GM12873 (cell line): ENCODE measurements at regions not wholly inside any gene's neighbourhood (a gene's known extent, or its start where the extent isn't known, plus 50 kb on each side); places are given as distances from the start of the nearest gene placed in this dataset.
A peak's percentile ranks its signal among the peaks of the same experiment; 100 is the strongest.

ENCODE experiments used
- TF ChIP-seq, protein P1 (sequence below): IDR thresholded peaks from 2 replicates; pipeline ENCODE4 v1.5.1; 2012; ENCODE audit warnings: low read depth, mild to moderate bottlenecking, moderate library complexity, low read length, control low read depth; ENCODE audit not compliant: insufficient read depth; ENCODE audit errors: missing control alignments

DNA sequence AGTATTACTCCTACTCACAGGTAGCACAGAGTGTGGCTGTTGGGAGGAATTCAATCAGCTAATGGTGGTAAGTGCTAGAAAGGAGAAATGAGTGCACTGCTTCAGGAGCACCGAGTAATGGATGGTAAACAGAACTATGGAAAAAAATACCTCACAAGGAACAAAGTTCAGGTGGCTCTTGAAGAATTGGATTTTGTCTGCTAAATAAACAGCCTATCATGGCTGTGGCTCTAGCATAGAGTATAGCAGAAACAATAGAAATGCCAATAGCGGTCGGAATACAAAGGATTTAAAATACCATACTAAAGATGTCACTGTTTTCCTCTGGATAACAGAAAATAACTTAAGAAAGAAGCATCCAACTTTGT is 482.5 kb downstream of the NUP35 start:
- TF ChIP-seq, protein P1, sequence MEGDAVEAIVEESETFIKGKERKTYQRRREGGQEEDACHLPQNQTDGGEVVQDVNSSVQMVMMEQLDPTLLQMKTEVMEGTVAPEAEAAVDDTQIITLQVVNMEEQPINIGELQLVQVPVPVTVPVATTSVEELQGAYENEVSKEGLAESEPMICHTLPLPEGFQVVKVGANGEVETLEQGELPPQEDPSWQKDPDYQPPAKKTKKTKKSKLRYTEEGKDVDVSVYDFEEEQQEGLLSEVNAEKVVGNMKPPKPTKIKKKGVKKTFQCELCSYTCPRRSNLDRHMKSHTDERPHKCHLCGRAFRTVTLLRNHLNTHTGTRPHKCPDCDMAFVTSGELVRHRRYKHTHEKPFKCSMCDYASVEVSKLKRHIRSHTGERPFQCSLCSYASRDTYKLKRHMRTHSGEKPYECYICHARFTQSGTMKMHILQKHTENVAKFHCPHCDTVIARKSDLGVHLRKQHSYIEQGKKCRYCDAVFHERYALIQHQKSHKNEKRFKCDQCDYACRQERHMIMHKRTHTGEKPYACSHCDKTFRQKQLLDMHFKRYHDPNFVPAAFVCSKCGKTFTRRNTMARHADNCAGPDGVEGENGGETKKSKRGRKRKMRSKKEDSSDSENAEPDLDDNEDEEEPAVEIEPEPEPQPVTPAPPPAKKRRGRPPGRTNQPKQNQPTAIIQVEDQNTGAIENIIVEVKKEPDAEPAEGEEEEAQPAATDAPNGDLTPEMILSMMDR = no peak

- TF ChIP-seq, protein P1 = no peak
Observed at GRCh38 chr2:183607995-183608394, 483.8 kb downstream of the NUP35 start.

- TF ChIP-seq, protein P1 = no peak
Observed at GRCh38 chr2:183608747-183609146, 484.5 kb downstream of the NUP35 start.

GRCh38 chr2:183610724-183611123 is 486.5 kb downstream of the NUP35 start:
- TF ChIP-seq, protein P1 = peak; percentile 3

DNA sequence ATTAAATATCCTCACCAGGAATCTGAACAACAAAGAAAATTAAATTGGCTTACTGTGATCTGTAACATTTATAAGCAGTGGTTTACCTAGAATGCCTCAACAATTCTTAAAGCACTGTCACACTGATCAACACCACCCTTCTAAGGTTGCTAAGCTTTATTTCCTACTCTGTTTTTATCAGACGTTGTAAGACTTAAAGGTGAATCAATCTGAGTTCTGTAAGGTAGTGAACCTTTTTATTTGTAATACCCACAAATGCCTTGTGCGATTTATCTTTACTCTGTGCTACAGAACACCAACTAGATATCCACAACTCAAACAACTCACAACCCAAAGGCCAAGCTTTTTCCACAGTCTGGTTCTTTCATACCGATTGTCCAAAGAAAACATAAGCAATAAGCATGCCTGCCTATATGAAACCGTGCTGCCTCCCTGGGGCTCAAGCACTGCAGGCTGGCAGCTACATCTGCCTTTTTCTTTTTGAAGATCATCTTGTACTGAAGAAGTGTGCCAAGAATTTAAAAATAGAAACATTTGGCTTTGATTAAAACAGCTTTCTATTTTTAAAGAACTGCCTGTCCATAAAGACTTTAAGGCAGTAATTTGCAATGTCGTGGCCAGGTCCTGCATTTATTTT is 490.7 kb downstream of the NUP35 start:
- TF ChIP-seq, protein P1 = no peak

- TF ChIP-seq, protein P1 = no peak
Observed at GRCh38 chr2:183623227-183623626, 499.0 kb downstream of the NUP35 start.

DNA sequence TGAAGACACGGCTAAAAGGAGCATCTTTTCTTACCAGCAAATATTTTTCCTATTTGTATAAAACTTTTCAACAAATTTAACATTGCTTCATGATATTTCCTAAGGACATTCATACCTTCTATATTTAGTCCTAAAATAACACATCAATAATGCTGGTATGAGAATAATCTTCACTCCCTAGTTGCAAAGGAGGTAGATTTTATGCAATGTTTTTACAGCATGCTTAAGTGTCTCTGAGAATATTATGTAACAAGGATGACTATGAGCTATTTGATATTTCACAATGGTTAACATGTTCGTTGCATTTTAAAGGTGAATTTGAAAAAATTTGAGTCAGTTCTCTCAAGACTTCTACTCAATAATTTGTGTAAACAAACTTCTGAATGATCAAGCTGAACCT is 506.7 kb downstream of the NUP35 start:
- TF ChIP-seq, protein P1 = no peak
